ENCODE measurements at regions not wholly inside any gene's neighbourhood (a gene's known extent, or its start where the extent isn't known, plus 50 kb on each side); places are given as distances from the start of the nearest gene placed in this dataset.

- DNase-seq, result no peak
These were observed 429.9 kb downstream of the NPHP4 start for GRCh38 chr1:5562331-5562730.

DNA sequence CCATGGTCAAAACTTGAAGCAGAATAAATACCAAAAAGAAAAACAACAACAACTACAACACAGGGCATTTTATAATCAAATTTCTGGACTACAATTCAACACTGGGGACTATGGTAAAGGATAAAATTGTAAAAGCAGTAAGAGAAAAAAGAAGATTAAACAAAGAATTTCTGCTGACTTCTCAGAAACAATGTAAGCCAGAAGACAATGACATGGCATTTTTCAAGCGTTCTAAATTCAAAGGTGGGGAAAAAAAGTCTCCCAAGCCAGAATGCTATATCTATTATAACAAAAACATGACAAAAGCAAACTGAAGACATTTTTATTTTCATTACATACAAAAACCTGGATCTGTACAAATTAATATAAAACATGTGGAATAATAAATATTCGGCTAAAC, 433.1 kb downstream of the NPHP4 start:
- no peak for DNase-seq

DNA sequence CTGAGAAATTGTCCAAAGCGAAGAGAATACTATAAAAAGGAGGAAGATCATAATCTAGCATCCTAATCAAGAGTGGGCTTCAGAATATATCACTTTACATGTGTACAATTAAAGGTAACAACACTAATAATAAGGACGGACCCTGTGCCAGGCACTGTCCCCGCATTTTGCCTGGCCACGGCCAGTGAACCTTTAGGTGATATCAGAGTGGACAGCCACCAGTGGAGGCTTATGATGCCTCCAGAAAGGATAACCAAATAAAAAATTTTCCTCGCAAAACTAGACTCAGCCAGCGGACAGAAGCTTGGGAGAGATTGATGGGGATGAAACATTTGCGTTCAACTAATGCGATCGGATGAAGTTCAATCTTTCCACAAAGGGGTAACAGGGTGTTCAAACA, 436.4 kb downstream of the NPHP4 start:
- DNase-seq, result no peak

- DNase-seq, result no peak
These were observed 437.4 kb downstream of the NPHP4 start for GRCh38 chr1:5554784-5555183.

GRCh38 chr1:5554111-5554510, 438.1 kb downstream of the NPHP4 start:
- no peak for DNase-seq

DNA sequence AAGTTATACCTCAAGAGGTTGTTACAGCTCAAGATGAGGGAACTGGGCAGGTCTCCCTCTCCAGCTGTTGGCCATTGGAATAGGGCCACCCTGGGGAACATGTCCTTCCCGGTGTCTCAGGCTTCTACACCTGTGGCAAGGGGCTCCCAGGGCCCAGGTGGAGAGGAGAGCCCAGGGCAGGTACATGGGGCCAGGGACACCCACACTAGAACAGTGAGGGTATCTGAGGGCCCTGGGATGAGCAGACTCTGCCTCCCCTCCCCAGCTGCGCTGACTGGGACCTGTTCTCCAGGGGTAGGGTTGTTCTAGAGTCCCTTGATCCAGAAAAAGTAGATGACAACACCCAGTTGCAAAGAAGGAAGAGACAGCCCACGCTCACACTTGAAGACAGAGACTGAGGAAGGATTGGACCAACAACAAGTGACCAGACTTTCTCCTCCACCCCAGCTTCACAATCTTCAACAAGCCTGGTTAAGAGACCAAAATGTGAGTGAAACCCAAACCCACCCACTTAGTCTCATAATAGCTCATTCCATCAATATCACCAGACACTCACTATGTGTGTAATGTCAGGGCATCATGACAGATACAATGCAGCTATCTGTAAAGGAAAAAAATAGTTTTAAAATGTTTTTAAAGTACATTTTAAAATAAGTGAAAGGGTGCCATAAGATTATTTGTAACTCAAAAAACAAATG, 439.3 kb downstream of the NPHP4 start:
- no peak for DNase-seq

DNA sequence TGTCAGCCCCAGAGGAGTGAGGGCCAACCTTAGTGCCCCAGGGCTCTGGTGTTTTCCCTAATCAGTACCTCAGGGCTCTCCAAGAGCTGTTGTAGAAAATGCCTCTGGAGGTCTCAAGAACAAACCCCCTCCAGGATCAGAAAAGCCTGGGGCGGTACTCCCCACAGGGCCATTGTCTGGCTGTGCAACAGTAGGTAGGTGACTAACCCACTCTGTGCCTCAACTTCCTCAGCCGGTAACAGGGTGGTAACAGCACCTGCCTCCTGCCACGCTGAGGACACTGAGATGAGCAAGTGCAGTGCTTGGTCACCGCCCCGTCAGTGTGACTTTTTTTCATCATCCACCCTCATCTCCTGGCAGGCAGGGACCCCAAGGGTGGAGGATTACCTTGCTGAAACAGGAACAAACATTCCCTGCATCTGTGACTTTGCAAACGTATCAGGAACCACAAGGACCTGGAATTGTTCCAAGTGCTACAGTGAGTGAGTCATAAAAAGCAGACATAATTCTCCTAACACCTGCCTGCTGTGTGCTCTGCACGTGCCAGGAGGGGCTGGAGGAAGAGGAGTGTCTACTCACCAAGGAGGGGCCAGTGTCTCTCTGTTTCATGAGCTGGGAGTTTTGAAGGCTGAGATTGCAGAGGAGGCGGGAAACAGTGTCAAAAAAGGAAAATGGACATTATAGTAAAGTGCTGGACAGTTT, 440.8 kb downstream of the NPHP4 start:
- DNase-seq, result no peak

GRCh38 chr1:5548266-5548665, 444.0 kb downstream of the NPHP4 start:
- no peak for DNase-seq

- DNase-seq, result no peak
These were observed 449.0 kb downstream of the NPHP4 start for GRCh38 chr1:5543235-5543634.

- no peak for DNase-seq
These were observed 459.4 kb downstream of the NPHP4 start for GRCh38 chr1:5532811-5533210.

GRCh38 chr1:5526822-5527551, 465.2 kb downstream of the NPHP4 start:
- DNase-seq, result no peak

GRCh38 chr1:5526385-5526750, 465.9 kb downstream of the NPHP4 start:
- no peak for DNase-seq

GRCh38 chr1:5525597-5526384, 466.4 kb downstream of the NPHP4 start:
- no peak for DNase-seq

GRCh38 chr1:5522531-5523145, 469.6 kb downstream of the NPHP4 start:
- no peak for DNase-seq

DNA sequence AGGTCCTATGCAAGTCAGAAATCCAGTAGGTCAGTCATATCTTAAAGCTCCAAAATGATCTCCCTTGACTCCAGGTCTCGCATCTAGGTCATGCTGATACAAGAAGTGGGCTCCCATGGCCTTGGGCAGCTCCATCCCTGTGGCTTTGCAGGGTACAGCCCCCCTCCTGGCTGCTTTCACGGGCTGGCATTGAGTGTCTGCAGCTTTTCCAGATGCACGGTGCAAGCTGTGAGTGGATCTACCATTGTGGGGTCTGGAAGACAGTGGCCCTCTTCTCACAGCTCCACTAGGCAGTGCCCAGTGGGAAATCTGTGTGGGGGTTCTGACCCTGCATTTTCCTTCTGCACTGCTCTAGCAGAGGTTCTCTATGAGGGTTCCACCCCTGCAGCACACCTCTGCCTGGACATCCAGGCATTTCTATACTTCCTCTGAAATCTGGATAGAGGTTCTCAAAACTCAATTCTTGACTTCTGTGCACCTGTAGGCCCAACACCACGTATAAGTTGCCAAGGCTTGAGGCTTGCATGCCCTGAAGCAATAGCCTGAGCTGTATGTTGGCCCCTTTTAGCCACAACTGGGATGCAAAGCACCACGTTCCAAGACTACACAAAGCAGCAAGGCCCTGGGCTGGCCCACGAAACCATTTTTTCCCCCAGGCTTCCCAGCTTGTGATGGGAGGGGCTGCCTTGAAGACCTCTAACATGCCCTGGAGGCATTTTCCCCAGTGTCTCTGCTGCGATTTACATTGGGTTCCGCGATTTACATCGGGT, 472.7 kb downstream of the NPHP4 start:
- DNase-seq, result no peak

- no peak for DNase-seq
These were observed 475.5 kb downstream of the NPHP4 start for GRCh38 chr1:5516756-5517155.

DNA sequence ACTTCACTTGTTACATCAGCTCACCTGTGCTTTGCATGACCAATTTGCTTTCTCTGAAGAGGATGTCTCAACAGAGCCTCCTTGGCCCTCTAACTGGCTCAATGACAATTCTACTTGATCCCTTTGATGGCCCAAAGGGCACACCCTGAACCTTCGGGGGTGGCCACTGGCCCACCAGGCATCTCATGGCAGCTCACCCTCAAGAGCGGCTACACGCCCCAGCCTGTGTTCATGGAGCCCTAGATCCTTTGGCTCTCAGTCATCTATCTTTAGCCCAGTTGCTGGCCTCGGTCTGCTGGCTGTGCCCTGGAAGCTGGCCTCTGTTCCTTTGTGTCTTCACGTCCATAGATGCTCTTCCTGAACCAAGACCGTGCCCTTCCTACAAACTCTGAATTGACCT, 476.7 kb downstream of the NPHP4 start:
- DNase-seq, result no peak

DNA sequence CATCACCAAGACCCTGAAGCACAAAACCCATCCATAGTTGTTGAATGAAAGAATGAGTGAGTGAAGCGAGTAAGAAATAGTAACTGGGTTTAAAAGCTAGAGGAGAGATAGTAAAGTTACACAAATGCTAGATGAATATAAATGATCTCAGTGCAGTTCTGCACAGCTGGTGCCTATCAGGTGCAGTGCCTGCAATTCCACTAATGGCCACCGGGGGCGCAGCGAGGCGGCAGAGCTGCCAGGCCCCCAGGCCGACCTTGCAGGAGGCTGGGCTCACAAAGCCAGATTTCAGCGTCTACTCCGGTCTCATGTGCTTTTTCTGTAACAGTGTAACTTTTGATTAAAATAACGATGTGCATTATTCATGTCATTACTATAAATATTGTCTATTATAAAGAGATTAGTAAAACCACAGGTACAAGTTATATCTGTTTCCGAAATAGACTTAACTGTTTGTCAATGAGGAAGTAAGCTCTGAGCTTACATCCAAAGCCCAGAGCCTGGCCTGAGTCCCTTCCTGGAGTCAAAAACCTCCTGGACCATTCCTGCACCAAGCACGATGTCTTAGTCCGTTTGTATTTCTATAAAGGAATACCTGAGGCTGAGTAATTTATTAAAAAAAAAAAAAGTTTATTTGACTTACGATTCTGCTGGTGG, 477.6 kb downstream of the NPHP4 start:
- no peak for DNase-seq

DNA sequence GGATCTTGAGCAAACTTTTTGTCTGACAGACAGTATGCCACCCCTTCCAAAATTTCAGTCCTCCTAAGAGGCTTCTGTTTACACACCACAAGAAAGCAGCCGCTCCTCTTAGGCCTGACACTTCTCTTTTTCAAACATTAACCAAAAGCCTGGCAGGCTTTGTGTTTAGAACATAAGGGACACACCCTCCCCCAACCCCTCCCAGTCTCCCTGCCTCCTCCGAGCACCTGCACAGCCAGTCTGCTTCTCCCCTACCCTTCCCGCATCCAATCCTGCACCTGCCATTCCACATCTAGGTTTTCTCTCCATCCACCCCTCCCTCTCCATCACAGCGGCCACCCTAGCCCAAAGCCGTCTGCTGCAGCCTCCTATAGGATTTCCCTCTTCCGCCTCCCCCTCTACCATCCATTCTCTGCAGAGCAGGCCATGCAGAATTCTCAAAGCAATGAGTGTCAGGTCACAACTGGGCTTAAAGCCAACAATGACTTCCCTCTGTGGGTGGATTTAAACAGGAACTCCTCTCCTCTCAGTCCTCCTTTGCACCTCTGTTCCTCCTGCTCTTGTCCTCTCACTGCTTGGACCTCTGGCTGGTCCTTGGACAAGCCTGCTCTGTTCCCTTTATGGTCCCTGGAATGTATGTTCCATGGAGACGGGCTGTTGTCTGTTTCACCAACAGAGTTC, 478.2 kb downstream of the NPHP4 start:
- no peak for DNase-seq

DNA sequence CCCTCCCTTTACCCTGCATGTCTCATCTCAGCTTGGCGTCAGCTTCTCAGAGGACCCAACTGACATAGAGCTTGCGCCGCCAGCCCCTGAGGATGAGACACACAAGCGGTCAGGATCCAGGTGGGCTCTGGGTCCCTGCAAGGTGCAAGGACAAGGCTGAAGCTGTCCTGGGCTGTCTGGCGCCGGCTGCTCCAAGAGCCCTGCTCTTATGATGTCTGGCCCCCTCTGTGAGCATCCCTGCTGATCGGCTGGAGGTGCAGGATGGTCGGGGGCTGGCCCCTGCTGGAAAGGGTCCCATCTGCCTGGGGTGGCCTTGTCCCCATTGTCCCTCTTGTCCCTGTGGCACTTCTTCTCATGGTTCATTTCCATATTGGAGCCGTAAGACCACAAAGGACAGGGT, 479.0 kb downstream of the NPHP4 start:
- DNase-seq, result no peak
